PFSK-1 (cell line): ENCODE measurements at regions not wholly inside any gene's neighbourhood (a gene's known extent, or its start where the extent isn't known, plus 50 kb on each side); places are given as distances from the start of the nearest gene placed in this dataset.

Experiments
- POLR2AphosphoS5 ChIP-seq: IDR thresholded peaks from 2 replicates; pipeline ENCODE4 v1.6.1; 2012; ENCODE audit warnings: low read depth, mild to moderate bottlenecking, control low read depth, low read length, moderate library complexity
- SIN3A ChIP-seq: IDR thresholded peaks from 2 replicates; pipeline ENCODE4 v1.6.1; 2012; ENCODE audit warnings: mild to moderate bottlenecking, low read length, moderate library complexity, borderline replicate concordance; ENCODE audit not compliant: insufficient read depth
- TAF1 ChIP-seq: IDR thresholded peaks from 2 replicates; pipeline ENCODE4 v1.6.1; 2012; ENCODE audit warnings: low read length, control low read depth, borderline replicate concordance; ENCODE audit not compliant: insufficient read depth

DNA sequence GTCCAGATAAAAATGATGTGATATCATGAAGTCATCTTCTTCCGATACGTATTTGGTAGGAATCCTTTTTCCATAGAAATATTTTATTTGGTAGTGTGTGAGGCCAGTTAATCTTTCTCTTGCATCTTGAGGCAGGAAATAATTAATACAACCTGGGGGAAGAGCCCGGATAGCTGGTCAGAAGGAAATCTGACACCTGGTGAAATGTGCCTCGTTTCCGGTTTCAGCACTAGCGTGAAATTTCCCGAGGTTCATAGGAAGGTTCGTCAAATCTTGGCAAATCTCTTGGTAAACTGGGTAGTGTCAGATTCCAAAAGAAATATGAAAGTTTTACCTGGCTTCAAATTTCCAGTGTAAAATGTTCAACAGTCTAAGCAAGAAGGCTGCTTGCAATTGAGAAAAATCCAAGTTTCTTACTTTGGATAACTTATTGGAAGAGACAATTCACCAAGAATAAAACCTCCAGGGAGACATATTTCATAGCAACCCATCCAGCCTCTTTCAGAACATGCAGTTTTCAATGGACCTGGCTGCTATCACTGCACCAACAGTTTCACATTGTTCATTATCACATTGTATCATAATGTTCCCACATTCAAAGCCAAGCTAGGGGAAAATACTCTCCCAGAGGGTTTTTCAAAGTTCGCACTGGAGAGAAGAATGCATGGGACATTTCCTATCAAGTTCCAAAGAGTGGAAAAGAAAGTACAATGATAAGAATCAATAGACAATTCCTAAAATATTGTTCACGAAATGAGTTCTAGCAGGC lies 454.5 kb upstream of the CITED2 start:
- no peak for TF ChIP-seq POLR2AphosphoS5
- TF ChIP-seq TAF1, result no peak
- TF ChIP-seq SIN3A, result no peak
